Esophagus muscularis mucosa (tissue), 3 donors: ENCODE measurements at regions not wholly inside any gene's neighbourhood (a gene's known extent, or its start where the extent isn't known, plus 50 kb on each side); places are given as distances from the start of the nearest gene placed in this dataset.
"Not testable (repeated sequence)": the region's sequence is repeated elsewhere in the genome, so short reads cannot be mapped to it uniquely, and the experiment has no call there.

ENCODE experiments used
- POLR2A ChIP-seq: fragments of 450-650 bp; IDR thresholded peaks from one replicate; pipeline ENCODE4 v1.6.1; 2017; ENCODE audit warnings: antibody characterized with exemption, moderate library complexity, mild to moderate bottlenecking, low read depth
- TF ChIP-seq, protein P1 (sequence below), 3 experiments: fragments of 200-600 bp in 2 of 3; fragments of 450-650 bp in 1 of 3; sonication (generic) in 2 of 3; IDR thresholded peaks; one replicate each; pipeline ENCODE4 v1.5.1; 2017 to 2019; ENCODE audit warnings: antibody characterized with exemption in 3 of 3, mild to moderate bottlenecking in 2 of 3, moderate library complexity in 1 of 3

DNA sequence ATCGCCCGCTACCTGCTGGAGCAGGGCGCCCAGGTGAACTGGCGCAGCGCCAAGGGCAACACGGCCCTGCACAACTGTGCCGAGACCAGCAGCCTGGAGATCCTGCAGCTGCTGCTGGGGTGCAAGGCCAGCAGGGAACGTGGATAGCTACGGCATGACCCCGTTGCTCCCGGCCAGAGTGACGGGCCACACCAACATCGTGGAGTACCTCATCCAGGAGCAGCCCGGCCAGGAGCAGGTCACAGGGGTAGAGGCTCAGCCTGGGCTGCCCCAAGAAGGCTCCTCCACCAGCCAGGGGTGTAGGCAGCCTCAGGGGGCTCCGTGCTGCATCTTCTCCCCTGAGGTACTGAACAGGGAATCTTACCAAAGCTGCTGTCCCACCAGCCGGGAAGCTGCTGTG lies 515.9 kb downstream of the TUBA3C start:
- TF ChIP-seq, protein P1, sequence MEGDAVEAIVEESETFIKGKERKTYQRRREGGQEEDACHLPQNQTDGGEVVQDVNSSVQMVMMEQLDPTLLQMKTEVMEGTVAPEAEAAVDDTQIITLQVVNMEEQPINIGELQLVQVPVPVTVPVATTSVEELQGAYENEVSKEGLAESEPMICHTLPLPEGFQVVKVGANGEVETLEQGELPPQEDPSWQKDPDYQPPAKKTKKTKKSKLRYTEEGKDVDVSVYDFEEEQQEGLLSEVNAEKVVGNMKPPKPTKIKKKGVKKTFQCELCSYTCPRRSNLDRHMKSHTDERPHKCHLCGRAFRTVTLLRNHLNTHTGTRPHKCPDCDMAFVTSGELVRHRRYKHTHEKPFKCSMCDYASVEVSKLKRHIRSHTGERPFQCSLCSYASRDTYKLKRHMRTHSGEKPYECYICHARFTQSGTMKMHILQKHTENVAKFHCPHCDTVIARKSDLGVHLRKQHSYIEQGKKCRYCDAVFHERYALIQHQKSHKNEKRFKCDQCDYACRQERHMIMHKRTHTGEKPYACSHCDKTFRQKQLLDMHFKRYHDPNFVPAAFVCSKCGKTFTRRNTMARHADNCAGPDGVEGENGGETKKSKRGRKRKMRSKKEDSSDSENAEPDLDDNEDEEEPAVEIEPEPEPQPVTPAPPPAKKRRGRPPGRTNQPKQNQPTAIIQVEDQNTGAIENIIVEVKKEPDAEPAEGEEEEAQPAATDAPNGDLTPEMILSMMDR (IDR thresholded peaks at IDR 0.05): not testable (repeated sequence)
- not testable (repeated sequence) for TF ChIP-seq POLR2A
